NCI-H748 (cell line): ENCODE measurements at regions not wholly inside any gene's neighbourhood (a gene's known extent, or its start where the extent isn't known, plus 50 kb on each side); places are given as distances from the start of the nearest gene placed in this dataset.
A peak's percentile ranks its signal among the peaks of the same experiment; 100 is the strongest.
"Not testable (repeated sequence)": the region's sequence is repeated elsewhere in the genome, so short reads cannot be mapped to it uniquely, and the experiment has no call there.

ENCODE experiments used
- DNase-seq: peaks from one replicate; lab custom pipeline; 2025; ENCODE audit not compliant: unreplicated experiment; lab: John Stamatoyannopoulos, UW

DNA sequence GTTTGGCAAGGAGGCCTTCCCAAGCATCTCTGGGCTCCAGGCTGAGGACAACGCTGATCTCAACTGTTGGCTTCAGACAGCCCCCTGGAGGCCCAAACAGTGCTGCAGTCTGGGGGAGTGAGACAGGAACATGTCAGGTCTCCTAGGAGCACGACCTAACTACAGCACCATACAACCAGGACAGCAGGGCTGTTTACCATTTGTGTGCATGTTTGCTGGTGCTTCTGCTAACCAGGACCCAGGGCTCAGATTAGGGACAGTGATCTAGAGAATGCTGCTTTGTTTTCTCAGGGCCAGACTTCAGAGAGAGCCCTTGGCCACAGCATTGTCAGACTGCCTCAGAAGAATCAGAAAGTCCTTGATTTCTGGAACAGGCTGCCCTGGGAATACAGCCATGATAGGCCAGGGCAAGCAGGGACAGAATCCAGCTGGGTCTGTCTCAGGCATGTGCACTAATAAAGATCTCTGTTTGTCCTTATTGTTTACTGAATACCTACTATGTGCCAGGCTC lies 126.5 kb downstream of the VPREB1 start:
- no peak for DNase-seq

DNA sequence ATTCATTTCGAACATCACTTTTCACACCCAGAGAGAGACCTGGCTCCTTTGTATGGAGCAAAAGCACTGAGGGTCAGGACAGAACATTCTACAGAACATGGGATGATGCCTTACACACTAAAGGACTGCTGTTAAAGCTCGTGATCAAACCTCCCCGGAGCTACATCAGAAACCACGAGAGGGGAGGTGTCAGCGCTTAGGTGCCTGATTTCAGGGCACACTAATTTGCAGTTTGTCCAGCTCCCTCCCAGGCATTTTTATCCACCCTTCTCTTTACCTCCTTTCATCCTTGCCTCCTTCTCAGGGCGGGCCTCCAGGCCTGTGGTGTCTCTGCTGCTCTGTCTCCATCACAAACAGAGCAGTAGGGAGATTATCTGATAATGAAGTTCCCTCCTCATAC lies 127.5 kb downstream of the VPREB1 start:
- no peak for DNase-seq

DNA sequence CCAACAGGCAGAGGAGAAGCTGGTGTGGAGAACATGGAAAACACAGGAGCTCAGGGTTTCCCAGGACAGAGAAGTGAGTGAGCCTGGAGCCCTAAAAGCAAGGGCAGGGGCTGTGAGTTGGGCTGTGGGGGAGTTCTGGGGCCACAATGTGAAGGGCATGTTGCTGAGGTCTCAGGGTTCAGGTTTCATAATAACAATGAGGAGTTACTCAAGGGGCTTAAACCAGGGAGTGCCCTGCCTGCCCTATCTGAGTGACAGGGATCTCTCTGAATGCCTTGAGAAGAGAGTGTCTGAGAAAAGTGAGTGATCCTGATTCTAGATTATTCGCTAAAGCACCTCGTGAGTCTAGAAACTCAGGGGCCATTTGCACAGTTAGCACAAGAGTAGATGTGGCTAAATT lies 129.6 kb downstream of the VPREB1 start:
- DNase-seq = no peak

DNA sequence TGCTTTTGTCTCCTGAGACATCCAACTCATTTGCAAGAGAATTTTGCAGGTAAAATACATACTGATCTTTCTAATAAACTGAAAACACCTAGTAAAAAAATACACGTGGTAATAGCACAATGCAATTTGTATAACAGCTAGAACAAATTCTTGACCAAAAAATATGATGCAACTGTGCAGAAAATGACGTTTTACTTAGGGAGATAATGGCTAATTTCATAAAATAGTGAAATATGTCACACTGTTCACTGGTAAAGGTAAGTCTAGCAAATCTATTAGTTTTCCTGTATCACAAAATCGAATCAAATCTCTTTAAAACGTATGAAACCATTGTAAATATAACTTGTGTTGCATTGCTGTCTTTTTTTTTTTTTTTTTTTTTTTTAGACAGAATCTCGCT lies 130.0 kb downstream of the VPREB1 start:
- DNase-seq = no peak

DNA sequence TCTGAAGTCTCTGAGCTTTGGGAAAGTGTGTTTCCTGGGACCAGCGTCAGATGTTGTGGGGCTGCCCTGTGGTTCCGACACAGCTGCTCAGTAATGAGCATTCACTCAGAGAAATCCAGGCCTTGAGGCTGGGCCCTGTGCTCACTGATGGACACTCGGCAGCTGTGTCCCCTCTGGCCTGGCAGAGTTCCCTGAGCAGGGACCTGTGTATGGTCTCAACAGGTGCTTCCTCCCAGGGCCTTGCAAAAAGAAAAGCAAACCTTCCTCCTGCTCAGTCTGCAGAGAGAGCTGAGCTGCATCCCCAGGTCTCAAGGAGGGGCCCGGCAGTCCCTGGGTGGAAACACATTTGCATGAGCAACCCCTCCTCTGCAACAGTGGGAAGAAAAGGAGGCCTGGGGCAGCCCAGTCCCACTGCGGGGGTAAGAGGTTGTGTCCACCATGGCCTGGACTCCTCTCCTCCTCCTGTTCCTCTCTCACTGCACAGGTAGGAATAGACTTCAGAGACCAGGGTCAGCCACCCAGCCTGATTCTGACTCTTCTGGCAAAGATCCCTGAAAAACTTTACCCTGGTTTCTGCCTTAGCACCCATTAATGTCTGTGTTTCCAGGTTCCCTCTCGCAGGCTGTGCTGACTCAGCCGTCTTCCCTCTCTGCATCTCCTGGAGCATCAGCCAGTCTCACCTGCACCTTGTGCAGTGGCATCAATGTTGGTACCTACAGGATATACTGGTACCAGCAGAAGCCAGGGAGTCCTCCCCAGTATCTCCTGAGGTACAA lies 131.2 kb downstream of the VPREB1 start:
- DNase-seq = no peak

DNA sequence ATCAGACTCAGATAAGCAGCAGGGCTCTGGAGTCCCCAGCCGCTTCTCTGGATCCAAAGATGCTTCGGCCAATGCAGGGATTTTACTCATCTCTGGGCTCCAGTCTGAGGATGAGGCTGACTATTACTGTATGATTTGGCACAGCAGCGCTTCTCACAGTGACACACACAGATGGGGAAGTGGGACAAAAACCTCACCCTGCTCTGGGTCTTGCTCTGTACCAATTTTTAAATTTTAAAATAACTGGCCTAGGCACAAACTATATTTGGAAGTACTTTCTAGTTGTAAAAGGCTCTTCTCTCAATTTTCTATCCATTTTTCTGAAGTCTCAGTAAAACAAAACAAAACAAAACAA lies 131.7 kb downstream of the VPREB1 start:
- no peak for DNase-seq

DNA sequence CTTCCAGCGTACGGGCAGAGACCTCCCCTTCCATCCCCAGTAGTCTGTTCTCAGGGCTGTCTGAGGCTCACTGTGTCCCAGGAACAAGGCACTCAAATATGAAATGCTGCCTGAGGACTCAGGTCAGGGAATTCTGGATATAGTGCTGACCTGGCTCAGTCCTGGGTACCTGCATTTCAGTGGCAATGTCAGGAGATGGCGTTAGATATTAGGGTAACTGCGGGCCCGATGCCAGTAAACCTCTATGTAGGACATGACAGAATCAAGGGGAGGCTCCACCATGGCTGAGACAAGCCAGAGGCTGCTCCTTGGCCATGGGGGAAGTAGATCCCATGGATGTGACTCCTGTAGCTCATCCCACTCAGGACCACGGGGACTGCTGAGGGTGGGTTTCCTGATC lies 131.7 kb downstream of the ZNF280B start:
- peak; percentile 2 for DNase-seq

DNA sequence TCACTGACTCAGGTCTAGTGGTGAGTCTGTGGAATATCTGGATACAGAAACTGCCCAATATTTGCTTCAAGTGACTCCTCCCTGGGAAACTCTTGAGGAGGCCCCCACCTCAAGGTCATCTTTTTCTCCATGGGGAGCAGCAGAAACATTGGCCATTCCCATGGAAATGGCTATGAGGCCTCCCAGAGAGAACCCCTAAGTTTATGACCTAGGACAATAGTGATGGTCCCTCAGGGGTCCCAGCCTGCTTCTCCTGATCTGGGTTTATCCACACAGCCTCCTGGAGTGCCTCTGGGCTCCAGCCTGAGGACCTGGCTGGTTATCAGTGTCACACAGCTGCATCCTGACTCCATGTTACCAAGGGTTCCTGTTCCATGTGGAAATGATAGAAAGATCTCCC lies 131.2 kb downstream of the ZNF280B start:
- DNase-seq = no peak

DNA sequence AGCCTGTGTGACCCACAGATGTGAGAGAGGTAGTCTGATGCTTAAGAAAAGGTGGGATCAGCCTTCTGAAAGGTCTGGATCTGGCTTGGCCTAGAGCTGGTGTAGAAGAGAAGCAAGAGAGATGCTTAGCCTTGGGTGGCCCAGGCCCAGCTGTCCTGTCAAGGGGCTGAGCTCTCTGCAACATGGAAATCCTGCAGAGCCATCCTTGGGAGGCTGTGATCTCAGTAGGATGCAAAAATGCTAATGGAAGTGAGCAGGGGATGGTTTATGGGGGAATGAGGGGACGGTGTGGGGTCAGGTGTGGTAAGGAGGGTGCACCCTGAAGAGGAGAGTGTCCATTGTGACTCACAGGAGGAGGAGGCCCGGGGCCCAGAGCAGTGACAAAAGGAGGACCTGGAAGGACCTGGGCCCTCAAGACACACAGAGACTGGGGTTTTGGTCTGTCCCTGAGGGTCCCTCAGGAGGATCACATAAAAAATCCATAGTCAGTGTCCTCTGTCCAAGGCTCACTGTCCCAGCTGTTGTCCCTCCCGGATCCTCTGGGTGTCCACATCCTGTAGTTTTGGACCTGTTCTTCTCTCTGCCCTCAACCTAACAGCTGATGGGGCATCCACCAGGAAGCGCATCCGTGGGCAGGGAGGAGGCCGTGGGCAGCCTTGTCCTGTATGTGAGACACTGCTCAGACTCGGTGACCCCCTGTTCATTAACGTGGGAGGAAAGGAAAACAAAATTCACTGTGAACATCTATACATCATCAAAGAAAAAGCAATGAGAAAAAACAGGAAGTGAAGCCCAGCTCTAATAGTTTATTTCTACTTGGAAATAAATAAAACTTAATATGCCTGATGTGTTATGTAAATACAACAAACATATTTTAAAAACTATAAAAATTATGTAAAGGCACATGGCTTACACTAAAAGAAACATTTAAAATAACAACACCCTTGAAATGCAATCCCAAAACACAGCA lies 129.8 kb downstream of the ZNF280B start:
- no peak for DNase-seq

DNA sequence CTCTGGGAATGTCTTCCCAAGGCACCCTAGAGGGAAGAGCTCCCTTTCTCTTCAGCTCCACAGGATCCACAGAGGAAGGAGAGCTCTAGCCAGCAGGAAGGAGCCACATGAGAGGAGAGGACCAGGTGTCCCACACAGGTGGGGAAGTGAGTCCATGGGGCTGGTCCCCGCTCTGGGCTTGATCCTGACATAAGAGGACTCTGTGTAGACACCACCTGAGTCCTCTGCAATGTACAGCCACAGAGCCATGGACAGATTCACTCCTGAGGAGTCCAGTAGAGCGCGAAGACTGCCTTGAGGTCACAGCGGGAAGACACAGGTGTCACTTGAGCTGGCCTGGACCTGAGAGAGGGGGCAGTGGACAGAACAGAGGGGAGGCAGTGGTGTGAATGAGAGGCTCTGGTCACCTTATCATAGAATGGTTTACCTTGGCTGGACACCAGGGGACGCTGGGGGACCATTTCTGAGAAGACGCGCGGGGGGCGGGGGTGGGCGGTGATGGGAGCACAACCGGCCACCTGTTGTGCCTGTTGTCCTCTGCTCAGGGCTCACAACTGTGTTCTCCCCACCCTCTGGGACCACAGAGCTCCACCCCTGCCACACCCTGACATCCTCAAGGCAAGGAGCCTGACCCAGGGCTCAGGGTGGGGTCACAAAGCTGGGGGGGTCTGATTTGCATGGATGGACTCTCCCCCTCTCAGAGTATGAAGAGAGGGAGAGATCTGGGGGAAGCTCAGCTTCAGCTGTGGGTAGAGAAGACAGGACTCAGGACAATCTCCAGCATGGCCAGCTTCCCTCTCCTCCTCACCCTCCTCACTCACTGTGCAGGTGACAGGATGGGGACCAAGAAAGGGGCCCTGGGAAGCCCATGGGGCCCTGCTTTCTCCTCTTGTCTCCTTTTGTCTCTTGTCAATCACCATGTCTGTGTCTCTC lies 128.2 kb downstream of the ZNF280B start:
- peak; percentile 12 for DNase-seq

DNA sequence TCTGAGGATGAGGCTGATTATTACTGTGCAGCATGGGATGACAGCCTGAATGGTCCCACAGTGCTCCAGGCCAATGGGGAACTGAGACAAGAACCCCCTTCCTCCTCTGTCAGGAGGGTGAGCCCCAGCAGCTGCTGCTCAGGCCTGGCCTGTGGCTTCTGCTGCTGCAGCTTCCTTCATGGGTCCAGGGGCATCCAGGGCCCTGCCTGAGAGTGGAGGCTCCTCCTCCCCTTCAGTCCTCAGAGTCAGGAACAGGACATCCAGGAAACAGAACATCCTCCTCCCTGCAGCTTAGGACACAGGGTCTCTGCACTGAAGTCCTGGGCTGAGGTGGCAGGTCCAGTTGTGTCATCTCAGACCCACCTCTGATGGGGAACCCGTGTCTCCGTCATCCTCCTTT lies 127.2 kb downstream of the ZNF280B start:
- not testable (repeated sequence) for DNase-seq

DNA sequence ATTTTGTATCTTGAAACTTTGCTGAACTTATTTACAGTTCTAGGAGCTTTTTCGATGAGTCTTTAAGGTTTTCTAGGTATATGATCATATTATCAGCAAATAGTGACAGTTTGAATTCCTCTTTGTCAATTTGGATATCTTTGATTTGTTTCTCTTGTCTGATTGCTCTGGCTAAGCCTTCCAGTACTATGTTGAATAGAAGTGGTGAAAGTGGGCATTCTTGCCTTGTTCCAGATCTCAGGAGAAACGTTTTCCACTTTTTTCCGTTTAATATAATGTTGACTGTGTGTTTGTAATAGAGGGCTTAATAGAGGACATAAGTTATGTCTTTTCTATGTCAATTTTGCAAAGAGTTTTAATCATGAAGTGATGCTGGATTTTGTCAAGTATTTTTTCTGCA lies 124.3 kb downstream of the ZNF280B start:
- no peak for DNase-seq

DNA sequence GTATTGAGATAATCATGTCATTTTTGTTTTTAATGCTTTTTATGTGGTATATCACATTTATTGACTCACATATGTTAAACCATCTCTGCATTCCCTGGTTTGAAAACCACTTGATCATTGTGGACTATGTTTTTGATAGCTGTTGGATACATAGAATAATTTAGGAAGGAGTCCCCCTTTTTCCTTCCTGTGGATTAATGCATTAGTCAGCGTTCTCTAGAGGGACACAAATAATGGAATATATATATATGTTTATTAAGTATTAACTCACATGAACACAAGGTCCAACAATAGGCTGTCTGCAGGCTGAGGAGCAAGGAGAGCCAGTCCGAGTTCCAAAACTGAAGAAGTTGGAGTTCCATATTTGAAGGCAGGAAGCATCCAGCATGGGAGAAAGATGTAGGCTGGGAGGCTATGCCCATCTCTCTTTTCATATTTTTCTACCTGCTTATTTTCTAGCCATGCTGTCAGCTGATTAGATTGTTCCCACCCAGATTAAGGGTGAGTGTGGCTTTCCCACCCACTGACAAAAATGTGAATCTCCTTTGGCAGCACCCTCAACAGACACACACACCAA lies 123.8 kb downstream of the ZNF280B start:
- DNase-seq = no peak

DNA sequence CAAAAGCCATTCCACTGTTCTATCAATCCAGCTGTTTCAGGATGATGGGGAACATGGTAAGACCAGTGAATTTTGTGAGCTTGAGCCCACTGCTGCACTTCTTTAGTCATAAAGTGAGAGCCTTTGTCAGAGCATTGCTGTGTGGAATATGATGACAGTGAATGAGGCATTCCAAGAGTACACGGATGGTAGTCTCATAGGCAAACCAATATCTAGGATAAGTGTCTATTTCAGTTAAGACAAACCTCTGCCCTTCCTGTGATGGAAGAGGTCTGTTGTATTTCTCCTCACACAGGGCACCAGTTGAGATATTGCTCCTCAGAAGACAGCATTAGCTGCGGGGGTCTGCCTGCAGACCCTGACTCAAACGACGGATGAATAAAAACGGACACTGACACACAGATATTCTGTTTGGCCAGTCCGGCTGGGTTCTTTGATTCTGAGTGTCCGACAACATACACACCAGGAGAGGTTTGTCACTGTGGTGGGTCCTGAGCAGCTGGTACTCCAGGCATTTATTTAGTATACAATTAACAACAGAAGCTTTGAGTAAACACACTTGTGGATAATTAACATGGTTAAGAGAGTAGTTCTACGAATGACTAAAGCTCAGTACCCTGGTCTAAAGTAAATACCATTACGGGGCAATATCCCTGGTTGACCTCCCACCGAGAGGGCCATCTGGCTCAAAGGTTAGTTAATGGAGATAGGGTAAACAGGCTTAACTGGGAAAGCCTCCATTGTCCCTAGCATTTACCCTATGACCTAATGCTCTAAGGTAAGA lies 121.7 kb downstream of the ZNF280B start:
- DNase-seq = peak; percentile 95

DNA sequence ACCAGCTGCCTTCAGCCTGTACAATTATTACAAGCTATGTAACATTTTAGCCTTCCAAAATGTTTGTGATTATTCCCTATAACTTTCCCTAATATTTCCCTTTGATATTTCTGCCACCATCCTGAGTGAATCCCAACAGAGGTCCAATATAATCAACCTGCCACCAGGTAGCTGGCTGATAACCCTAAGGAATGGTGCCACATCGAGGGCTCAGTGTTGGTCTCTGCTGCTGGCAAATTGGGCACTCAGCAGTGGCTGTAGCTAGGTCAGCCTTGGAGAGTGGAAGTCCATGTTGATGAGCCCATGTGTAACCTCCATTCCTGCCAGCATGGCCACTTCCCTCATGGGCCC lies 121.2 kb downstream of the ZNF280B start:
- DNase-seq = peak; percentile 51

DNA sequence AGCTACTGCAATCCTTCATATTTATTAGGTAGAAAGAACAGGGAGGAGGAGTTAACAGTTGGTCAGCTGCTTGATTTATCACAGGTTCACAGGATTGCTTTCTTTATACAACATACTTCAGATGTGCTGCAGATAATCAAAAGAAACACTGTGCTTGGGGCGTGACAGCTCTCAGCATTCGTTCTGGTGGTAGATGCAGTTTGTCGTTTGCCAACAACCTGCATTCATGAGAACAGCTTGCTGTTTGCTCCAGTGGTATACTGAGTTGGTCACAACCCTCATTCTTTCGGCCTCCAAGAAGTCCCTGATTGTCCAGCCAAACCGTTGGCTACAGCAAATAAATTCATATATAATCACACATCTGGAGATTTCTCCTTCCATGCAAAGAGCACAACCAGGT lies 120.5 kb downstream of the ZNF280B start:
- no peak for DNase-seq

DNA sequence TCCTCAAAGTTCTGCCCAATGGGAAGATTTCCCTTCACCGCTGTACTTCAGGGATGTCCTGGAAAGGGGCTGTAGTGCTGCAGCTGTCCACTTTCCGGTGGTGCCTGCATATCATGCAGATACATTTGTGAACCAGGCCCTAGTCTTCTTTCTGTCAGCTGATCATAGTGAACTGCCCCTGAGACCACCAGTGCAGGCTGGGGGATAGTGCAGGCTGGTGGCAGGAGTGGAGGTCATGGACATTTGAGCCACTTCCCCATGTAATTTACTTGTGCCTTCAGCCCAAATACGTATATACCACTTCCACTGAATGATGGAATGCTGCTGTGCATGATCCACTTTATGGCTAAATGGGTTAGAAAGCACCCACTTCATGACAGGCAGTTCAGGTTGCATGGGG lies 120.0 kb downstream of the ZNF280B start:
- no peak for DNase-seq

DNA sequence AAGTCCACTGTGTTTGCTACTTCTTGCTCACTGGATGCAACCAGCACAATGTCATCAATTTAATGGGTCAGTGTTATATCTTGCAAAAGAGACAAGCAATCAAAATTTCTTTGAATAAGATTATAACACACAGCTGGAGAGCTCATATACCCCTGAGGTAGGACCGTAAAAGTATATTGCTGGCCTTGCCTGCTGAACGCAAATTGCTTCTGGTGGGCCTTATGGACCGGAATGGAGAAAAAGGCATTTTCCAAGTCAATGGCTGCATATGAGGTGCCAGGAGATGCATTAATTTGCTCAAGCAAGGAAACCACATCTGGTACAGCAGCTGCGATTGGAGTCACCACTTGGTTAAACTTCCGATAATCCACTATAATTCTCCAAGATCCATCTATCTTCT lies 119.1 kb downstream of the ZNF280B start:
- no peak for DNase-seq

DNA sequence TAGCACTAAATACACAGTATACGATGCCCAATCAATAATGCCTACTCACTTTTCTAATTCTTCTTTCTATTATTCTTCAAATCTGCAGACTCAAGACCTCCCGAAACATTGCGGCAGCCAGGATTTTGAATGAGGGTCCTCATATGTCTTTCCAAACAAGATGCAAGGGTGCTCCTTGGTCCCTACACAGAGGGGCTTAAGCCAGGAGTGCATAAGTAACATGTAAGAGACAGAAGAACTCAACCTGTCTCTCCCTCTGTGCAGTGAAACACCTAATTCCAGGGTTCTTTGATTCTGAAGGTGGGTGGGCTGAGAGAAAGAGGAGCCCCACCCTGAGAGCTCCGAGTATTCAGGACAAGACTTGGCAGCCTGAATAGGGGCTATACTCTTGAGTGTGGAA lies 117.6 kb downstream of the ZNF280B start:
- no peak for DNase-seq

DNA sequence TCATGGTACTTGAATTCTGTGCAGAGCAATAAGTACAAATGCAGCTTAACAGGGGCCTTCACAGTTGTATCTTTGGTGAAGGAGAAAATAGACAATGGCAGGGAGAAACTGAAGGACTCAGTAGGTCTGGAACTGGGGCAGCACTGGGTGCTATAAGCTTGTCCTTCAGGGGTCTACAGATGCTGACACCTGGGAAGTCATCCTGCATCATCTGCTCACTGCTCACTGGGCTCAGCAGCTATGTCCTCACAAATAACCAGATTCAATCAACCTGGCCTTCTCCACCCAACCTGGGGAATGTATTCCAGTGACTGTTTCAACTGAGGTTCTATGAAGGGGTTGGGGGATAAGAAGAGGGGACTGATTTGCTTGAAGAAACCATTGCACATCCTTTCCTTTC lies 117.0 kb downstream of the ZNF280B start:
- DNase-seq = no peak
